PC-9 (cell line): ENCODE measurements at regions not wholly inside any gene's neighbourhood (a gene's known extent, or its start where the extent isn't known, plus 50 kb on each side); places are given as distances from the start of the nearest gene placed in this dataset.
A peak's percentile ranks its signal among the peaks of the same experiment; 100 is the strongest.

Experiments used
- BruUV-seq: library from RNA; stranded (reverse); fragments of 400-500 nt; replicated peaks from 2 replicates; lab custom pipeline; 2021; lab: Mats Ljungman, UMichigan
- CTCF ChIA-PET: fragments of 300-600 bp; sonication (Branson Sonifier 250); formaldehyde crosslinking; loops from one replicate; lab custom pipeline; 2022; ENCODE audit warnings: antibody characterized with exemption; lab: Charles Lee
- POLR2A ChIA-PET: fragments of 300-600 bp; sonication (Branson Sonifier 250); formaldehyde crosslinking; loops from one replicate; lab custom pipeline; 2022; ENCODE audit warnings: antibody characterized with exemption; ENCODE audit not compliant: unreplicated experiment; lab: Charles Lee
- DNase-seq, 2 experiments: peaks; one replicate each; pipeline versions ENCODE4 v3.0.0 to v3.0.0-alpha.2; 2015 to 2022; ENCODE audit warnings: mixed read lengths in 1 of 2
- H2AFZ ChIP-seq: fragments of 200-600 bp; sonication (generic); 2 replicates; pipeline ENCODE4 v1.8.1; 2017; ENCODE audit warnings: antibody characterized with exemption
- H3F3A ChIP-seq: fragments of 200-600 bp; sonication (generic); 2 replicates; pipeline ENCODE4 v1.8.1; 2017; ENCODE audit warnings: antibody characterized with exemption, mild to moderate bottlenecking, low read depth; ENCODE audit not compliant: insufficient read depth
- H3K27ac ChIP-seq: fragments of 200-600 bp; sonication (generic); 2 replicates; pipeline ENCODE4 v1.6.1; 2016; ENCODE audit warnings: mixed run types
- H3K27me3 ChIP-seq: fragments of 200-600 bp; sonication (generic); 2 replicates; pipeline ENCODE4 v1.6.1; 2016; ENCODE audit warnings: low read depth, mixed run types; ENCODE audit not compliant: insufficient read depth
- H3K36me3 ChIP-seq: fragments of 200-600 bp; sonication (generic); 2 replicates; pipeline ENCODE4 v1.6.1; 2016; ENCODE audit warnings: low read depth, mixed run types
- H3K4me1 ChIP-seq: fragments of 200-600 bp; sonication (generic); replicated peaks from 2 replicates; pipeline ENCODE4 v1.6.1; 2016; ENCODE audit warnings: mixed run types; ENCODE audit not compliant: insufficient read depth
- H3K4me2 ChIP-seq: fragments of 200-600 bp; sonication (generic); 2 replicates; pipeline ENCODE4 v1.6.1; 2017; ENCODE audit warnings: mixed run types
- H3K4me3 ChIP-seq: fragments of 200-600 bp; sonication (generic); 2 replicates; pipeline ENCODE4 v1.6.1; 2016; ENCODE audit warnings: mixed run types
- H3K79me2 ChIP-seq: fragments of 200-600 bp; sonication (generic); 2 replicates; pipeline ENCODE4 v1.6.1; 2017; ENCODE audit warnings: low read depth, mixed run types
- H3K9me2 ChIP-seq: fragments of 200-600 bp; sonication (generic); 2 replicates; pipeline ENCODE4 v1.8.1; 2017; ENCODE audit warnings: mild to moderate bottlenecking; ENCODE audit not compliant: insufficient read depth
- H3K9me3 ChIP-seq: fragments of 200-600 bp; sonication (generic); 2 replicates; pipeline ENCODE4 v1.8.1; 2016; ENCODE audit warnings: low read depth; ENCODE audit not compliant: insufficient read depth
- H4K20me1 ChIP-seq: fragments of 200-600 bp; sonication (generic); 2 replicates; pipeline ENCODE4 v1.8.1; 2017; ENCODE audit not compliant: insufficient read depth
- CTCF ChIP-seq: fragments of 200-600 bp; sonication (generic); conservative IDR thresholded peaks from 2 replicates; pipeline ENCODE4 v1.6.1; 2017; ENCODE audit warnings: mixed run types, antibody characterized with exemption, mild to moderate bottlenecking, moderate library complexity
- EZH2 ChIP-seq: fragments of 200-600 bp; sonication (generic); IDR thresholded peaks from 2 replicates; pipeline ENCODE4 v1.8.0; 2017; ENCODE audit warnings: antibody characterized with exemption, low read depth
- intact Hi-C: fragments of 100-400 bp; cut with micrococcal nuclease; formaldehyde crosslinking; loops from one replicate; pipeline ENCODE4 v1.10.0; 2022; ENCODE audit not compliant: unreplicated experiment

- TF ChIP-seq EZH2 (no peak), CTCF (no peak)
- Histone ChIP-seq H3K4me1 (peaks cover 34% of the 10 kb centered on the region), H3K9me2 (no peaks in the 10 kb centered on the region), H3K4me3 (no peak overlapping the region), H3K36me3 (no peaks in the 10 kb centered on the region), H3K27ac (peak overlapping the region; percentile 67), H3K27me3 (no peaks in the 10 kb centered on the region), H3F3A (peaks cover 17% of the 10 kb centered on the region), H3K4me2 (peak overlapping the region; percentile 32), H2AFZ (0 out of 2 replicates have a peak overlapping the region, but pooled peaks have one; percentile 1), H3K79me2 (no peaks in the 10 kb centered on the region), H4K20me1 (no peaks in the 10 kb centered on the region), H3K9me3 (no peaks in the 10 kb centered on the region)
- intact Hi-C loops, result no loop called here
- POLR2A ChIA-PET, result interaction anchor here (0.5 to 0.6 kb wide), 2 partner anchors 68 to 151 kb away, joined by 3 to 7 read pairs; no protein-coding TSS in a partner anchor
- peak; percentile 34 to 90 for DNase-seq
- BruUV-seq, result no TSS peak
- CTCF ChIA-PET, result no interaction called here
Observed at GRCh38 chr13:73399347-73400216, 340.8 kb downstream of the KLF5 start.

GRCh38 chr13:73397496-73398305, 338.9 kb downstream of the KLF5 start:
- POLR2A ChIA-PET, result no interaction called here

More at GRCh38 chr13:73397496-73398305, 338.9 kb downstream of the KLF5 start:
- no peak for DNase-seq
- H3K9me2 ChIP-seq, result no peaks in the 10 kb centered on the region
- H3K36me3 ChIP-seq, result no peaks in the 10 kb centered on the region
- H3K27ac ChIP-seq, result 0 out of 2 replicates have a peak overlapping the region, but pooled peaks have one; percentile 67
- no peak for TF ChIP-seq CTCF
- TF ChIP-seq EZH2, result no peak
- H3K9me3 ChIP-seq, result no peaks in the 10 kb centered on the region; the same call in 1 of the 2 replicates
- H3K27me3 ChIP-seq, result no peaks in the 10 kb centered on the region
- no peak overlapping the region for H2AFZ ChIP-seq
- no peaks in the 10 kb centered on the region for H4K20me1 ChIP-seq
- intact Hi-C loops, result no loop called here
- H3F3A ChIP-seq, result peaks cover 17% of the 10 kb centered on the region
- H3K4me2 ChIP-seq, result no peak overlapping the region
- no peaks in the 10 kb centered on the region for H3K79me2 ChIP-seq
- no peak overlapping the region for H3K4me3 ChIP-seq
- H3K4me1 ChIP-seq, result peaks cover 26% of the 10 kb centered on the region
- BruUV-seq, result no TSS peak
- CTCF ChIA-PET, result no interaction called here
